WTC11 (cell line): ENCODE measurements at regions not wholly inside any gene's neighbourhood (a gene's known extent, or its start where the extent isn't known, plus 50 kb on each side); places are given as distances from the start of the nearest gene placed in this dataset.

Source experiments
- ATAC-seq: fragments of 200-7000 bp; cut with Tn5 transposase; 2 replicates; pipeline ENCODE4 v1.10.0; 2021; ENCODE audit warnings: mild to moderate bottlenecking, moderate library complexity
- CTCF ChIA-PET: fragments of 300-600 bp; sonication (Branson Sonifier 250); formaldehyde crosslinking; loops from one replicate; lab custom pipeline; 2021; ENCODE audit warnings: antibody characterized with exemption; lab: Charles Lee
- POLR2A ChIA-PET: fragments of 350-600 bp; sonication (Branson Sonifier 250); formaldehyde crosslinking; loops from one replicate; lab custom pipeline; 2021; ENCODE audit warnings: antibody characterized with exemption; lab: Charles Lee
- DNase-seq: peaks from one replicate; pipeline ENCODE4 v3.0.0; 2021; ENCODE audit warnings: low spot score
- H3K27ac Mint-ChIP-seq: 2 replicates; pipeline ENCODE4 v1.8.0; 2021; ENCODE audit warnings: mixed read lengths
- H3K27me3 Mint-ChIP-seq: 2 replicates; pipeline ENCODE4 v1.8.0; 2021; ENCODE audit warnings: low read depth, mild to moderate bottlenecking, moderate library complexity, mixed read lengths
- H3K36me3 Mint-ChIP-seq: 2 replicates; pipeline ENCODE4 v1.8.0; 2021; ENCODE audit warnings: mixed read lengths
- H3K4me1 Mint-ChIP-seq: 2 replicates; pipeline ENCODE4 v1.8.0; 2022; ENCODE audit warnings: mixed read lengths
- H3K4me3 Mint-ChIP-seq: 2 replicates; pipeline ENCODE4 v1.8.0; 2021; ENCODE audit warnings: mild to moderate bottlenecking, moderate library complexity, mixed read lengths
- H3K9me3 Mint-ChIP-seq: 2 replicates; pipeline ENCODE4 v1.8.0; 2021; ENCODE audit warnings: mixed read lengths
- CBFB ChIP-seq: sonication (generic); formaldehyde crosslinking; IDR thresholded peaks from 2 replicates; pipeline ENCODE4 v1.8.1; 2022; ENCODE audit warnings: mild to moderate bottlenecking, low read depth, missing genetic modification reagents
- ESRRA ChIP-seq: sonication (generic); formaldehyde crosslinking; IDR thresholded peaks from 2 replicates; pipeline ENCODE4 v1.8.1; 2022; ENCODE audit warnings: mild to moderate bottlenecking, missing genetic modification reagents, borderline replicate concordance
- FOXP1 ChIP-seq: sonication (generic); formaldehyde crosslinking; IDR thresholded peaks from 2 replicates; pipeline ENCODE4 v1.8.0; 2022; ENCODE audit warnings: missing genetic modification reagents, mild to moderate bottlenecking, moderate library complexity, borderline replicate concordance
- HMGA2 ChIP-seq: fragments of 250-450 bp; sonication (Bioruptor Pico); IDR thresholded peaks from 2 replicates; pipeline ENCODE4 v1.4.0; 2021; ENCODE audit warnings: mild to moderate bottlenecking, moderate library complexity
- IRF2 ChIP-seq: sonication (generic); formaldehyde crosslinking; IDR thresholded peaks from 2 replicates; pipeline ENCODE4 v1.8.0; 2022; ENCODE audit warnings: low read depth, missing genetic modification reagents, borderline replicate concordance
- MLX ChIP-seq: sonication (generic); formaldehyde crosslinking; IDR thresholded peaks from 2 replicates; pipeline ENCODE4 v1.8.1; 2023; ENCODE audit warnings: mild to moderate bottlenecking, missing genetic modification reagents, moderate library complexity
- NR2C2 ChIP-seq: sonication (generic); formaldehyde crosslinking; IDR thresholded peaks from 2 replicates; pipeline ENCODE4 v1.8.0; 2022; ENCODE audit warnings: mild to moderate bottlenecking, missing genetic modification reagents
- PRDM15 ChIP-seq: sonication (generic); formaldehyde crosslinking; IDR thresholded peaks from 2 replicates; pipeline ENCODE4 v1.8.0; 2022; ENCODE audit warnings: missing genetic modification reagents
- SMAD3 ChIP-seq: sonication (generic); formaldehyde crosslinking; IDR thresholded peaks from 2 replicates; pipeline ENCODE4 v1.8.0; 2022; ENCODE audit warnings: missing genetic modification reagents, mild to moderate bottlenecking, borderline replicate concordance
- TCF7 ChIP-seq: sonication (generic); formaldehyde crosslinking; IDR thresholded peaks from 2 replicates; pipeline ENCODE4 v1.8.0; 2022; ENCODE audit warnings: mild to moderate bottlenecking, low read depth, missing genetic modification reagents, moderate library complexity
- TEAD1 ChIP-seq: sonication (generic); formaldehyde crosslinking; IDR thresholded peaks from 2 replicates; pipeline ENCODE4 v1.8.0; 2022; ENCODE audit warnings: mild to moderate bottlenecking, missing genetic modification reagents
- TP53 ChIP-seq: sonication (generic); formaldehyde crosslinking; IDR thresholded peaks from 2 replicates; pipeline ENCODE4 v1.8.1; 2023; ENCODE audit warnings: mild to moderate bottlenecking, missing genetic modification reagents
- USF1 ChIP-seq: sonication (generic); formaldehyde crosslinking; IDR thresholded peaks from 2 replicates; pipeline ENCODE4 v1.8.0; 2022; ENCODE audit warnings: mild to moderate bottlenecking, missing genetic modification reagents
- ZBTB21 ChIP-seq: sonication (generic); formaldehyde crosslinking; IDR thresholded peaks from 2 replicates; pipeline ENCODE4 v1.8.1; 2023; ENCODE audit warnings: mild to moderate bottlenecking, missing genetic modification reagents, borderline replicate concordance
- ZNF425 ChIP-seq: fragments of 250-450 bp; sonication (Bioruptor Pico); conservative IDR thresholded peaks from 2 replicates; pipeline ENCODE4 v1.9.0; 2021; ENCODE audit warnings: mild to moderate bottlenecking
- ZNF671 ChIP-seq: fragments of 250-450 bp; sonication (Bioruptor Pico); IDR thresholded peaks from 2 replicates; pipeline ENCODE4 v1.8.0; 2021; ENCODE audit warnings: mild to moderate bottlenecking
- TF ChIP-seq, protein P1 (sequence below): sonication (generic); formaldehyde crosslinking; IDR thresholded peaks from 2 replicates; pipeline ENCODE4 v1.8.1; 2023; ENCODE audit warnings: mild to moderate bottlenecking, missing genetic modification reagents
- TF ChIP-seq, protein P2 (sequence below): sonication (generic); formaldehyde crosslinking; conservative IDR thresholded peaks from 2 replicates; pipeline ENCODE4 v1.8.1; 2022; ENCODE audit warnings: mild to moderate bottlenecking, missing genetic modification reagents
- TF ChIP-seq, protein P3 (sequence below): sonication (generic); formaldehyde crosslinking; IDR thresholded peaks from 2 replicates; pipeline ENCODE4 v1.8.1; 2022; ENCODE audit warnings: missing genetic modification reagents, borderline replicate concordance
- TF ChIP-seq, protein P4 (sequence below): sonication (generic); formaldehyde crosslinking; IDR thresholded peaks from 2 replicates; pipeline ENCODE4 v1.8.1; 2023; ENCODE audit warnings: mild to moderate bottlenecking, moderate library complexity, missing genetic modification reagents

DNA sequence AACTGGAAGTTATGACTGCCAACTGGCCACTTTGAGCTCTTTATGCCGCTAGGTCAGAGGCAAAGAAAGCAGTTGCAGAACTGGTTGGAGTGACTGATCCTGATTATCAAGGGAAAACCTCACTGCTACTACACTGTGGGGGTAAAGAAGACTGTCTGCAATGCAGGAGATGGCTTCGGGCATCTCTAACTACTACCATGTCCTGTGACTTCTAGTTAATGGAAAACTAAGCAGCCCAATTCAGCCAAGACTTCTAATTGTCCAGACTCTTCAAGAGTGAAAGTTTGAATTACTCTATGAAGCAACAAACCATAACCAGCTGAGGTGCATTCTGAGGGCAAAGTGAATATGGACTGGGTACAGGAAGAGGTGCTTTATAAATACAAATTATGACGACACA, 773.6 kb upstream of the SLC35B3 start:
- no peak overlapping the region for H3K27ac Mint-ChIP-seq
- DNase-seq = no peak
- no peaks in the 10 kb centered on the region for H3K4me1 Mint-ChIP-seq
- TF ChIP-seq, protein P1, sequence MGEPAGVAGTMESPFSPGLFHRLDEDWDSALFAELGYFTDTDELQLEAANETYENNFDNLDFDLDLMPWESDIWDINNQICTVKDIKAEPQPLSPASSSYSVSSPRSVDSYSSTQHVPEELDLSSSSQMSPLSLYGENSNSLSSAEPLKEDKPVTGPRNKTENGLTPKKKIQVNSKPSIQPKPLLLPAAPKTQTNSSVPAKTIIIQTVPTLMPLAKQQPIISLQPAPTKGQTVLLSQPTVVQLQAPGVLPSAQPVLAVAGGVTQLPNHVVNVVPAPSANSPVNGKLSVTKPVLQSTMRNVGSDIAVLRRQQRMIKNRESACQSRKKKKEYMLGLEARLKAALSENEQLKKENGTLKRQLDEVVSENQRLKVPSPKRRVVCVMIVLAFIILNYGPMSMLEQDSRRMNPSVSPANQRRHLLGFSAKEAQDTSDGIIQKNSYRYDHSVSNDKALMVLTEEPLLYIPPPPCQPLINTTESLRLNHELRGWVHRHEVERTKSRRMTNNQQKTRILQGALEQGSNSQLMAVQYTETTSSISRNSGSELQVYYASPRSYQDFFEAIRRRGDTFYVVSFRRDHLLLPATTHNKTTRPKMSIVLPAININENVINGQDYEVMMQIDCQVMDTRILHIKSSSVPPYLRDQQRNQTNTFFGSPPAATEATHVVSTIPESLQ (CRISPR knock-in tag) = no peak
- no peak for TF ChIP-seq IRF2
- TF ChIP-seq, protein P2, sequence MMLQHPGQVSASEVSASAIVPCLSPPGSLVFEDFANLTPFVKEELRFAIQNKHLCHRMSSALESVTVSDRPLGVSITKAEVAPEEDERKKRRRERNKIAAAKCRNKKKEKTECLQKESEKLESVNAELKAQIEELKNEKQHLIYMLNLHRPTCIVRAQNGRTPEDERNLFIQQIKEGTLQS (CRISPR knock-in tag) = no peak
- no peak for TF ChIP-seq USF1 (CRISPR knock-in tag)
- TF ChIP-seq ZBTB21 (CRISPR knock-in tag) = no peak
- TF ChIP-seq, protein P3, sequence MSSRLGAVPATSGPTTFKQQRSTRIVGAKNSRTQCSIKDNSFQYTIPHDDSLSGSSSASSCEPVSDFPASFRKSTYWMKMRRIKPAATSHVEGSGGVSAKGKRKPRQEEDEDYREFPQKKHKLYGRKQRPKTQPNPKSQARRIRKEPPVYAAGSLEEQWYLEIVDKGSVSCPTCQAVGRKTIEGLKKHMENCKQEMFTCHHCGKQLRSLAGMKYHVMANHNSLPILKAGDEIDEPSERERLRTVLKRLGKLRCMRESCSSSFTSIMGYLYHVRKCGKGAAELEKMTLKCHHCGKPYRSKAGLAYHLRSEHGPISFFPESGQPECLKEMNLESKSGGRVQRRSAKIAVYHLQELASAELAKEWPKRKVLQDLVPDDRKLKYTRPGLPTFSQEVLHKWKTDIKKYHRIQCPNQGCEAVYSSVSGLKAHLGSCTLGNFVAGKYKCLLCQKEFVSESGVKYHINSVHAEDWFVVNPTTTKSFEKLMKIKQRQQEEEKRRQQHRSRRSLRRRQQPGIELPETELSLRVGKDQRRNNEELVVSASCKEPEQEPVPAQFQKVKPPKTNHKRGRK (CRISPR knock-in tag) = no peak
- TF ChIP-seq ZNF671 (CRISPR knock-in tag) = no peak
- TF ChIP-seq, all 79 proteins: peak for 0
- CTCF ChIA-PET = no interaction called here
- Mint-ChIP-seq H3K36me3 (no peaks in the 10 kb centered on the region), H3K27me3 (no peaks in the 10 kb centered on the region), H3K9me3 (peaks cover 11% of the 10 kb centered on the region), H3K4me3 (no peak overlapping the region)
- POLR2A ChIA-PET = no interaction called here
- no peak for ATAC-seq

GRCh38 chr6:9205645-9206044, 770.3 kb upstream of the SLC35B3 start:
- Mint-ChIP-seq H3K4me1 (peaks cover 7% of the 10 kb centered on the region), H3K9me3 (peaks cover 11% of the 10 kb centered on the region), H3K4me3 (no peak overlapping the region), H3K36me3 (no peaks in the 10 kb centered on the region), H3K27me3 (no peaks in the 10 kb centered on the region), H3K27ac (no peak overlapping the region)
- TF ChIP-seq ESRRA (CRISPR knock-in tag) = no peak
- no peak for TF ChIP-seq CBFB (CRISPR knock-in tag)
- TF ChIP-seq, protein P4, sequence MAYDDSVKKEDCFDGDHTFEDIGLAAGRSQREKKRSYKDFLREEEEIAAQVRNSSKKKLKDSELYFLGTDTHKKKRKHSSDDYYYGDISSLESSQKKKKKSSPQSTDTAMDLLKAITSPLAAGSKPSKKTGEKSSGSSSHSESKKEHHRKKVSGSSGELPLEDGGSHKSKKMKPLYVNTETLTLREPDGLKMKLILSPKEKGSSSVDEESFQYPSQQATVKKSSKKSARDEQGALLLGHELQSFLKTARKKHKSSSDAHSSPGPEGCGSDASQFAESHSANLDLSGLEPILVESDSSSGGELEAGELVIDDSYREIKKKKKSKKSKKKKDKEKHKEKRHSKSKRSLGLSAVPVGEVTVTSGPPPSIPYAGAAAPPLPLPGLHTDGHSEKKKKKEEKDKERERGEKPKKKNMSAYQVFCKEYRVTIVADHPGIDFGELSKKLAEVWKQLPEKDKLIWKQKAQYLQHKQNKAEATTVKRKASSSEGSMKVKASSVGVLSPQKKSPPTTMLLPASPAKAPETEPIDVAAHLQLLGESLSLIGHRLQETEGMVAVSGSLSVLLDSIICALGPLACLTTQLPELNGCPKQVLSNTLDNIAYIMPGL (CRISPR knock-in tag) = no peak
- no peak for TF ChIP-seq NR2C2 (CRISPR knock-in tag)
- no peak for TF ChIP-seq TCF7 (CRISPR knock-in tag)
- no peak for TF ChIP-seq SMAD3 (CRISPR knock-in tag)
- no peak for TF ChIP-seq MLX (CRISPR knock-in tag)
- TF ChIP-seq TEAD1 (CRISPR knock-in tag) = no peak
- no peak for TF ChIP-seq PRDM15 (CRISPR knock-in tag)
- TF ChIP-seq FOXP1 (CRISPR knock-in tag) = no peak
- no peak for TF ChIP-seq TP53
- no peak for TF ChIP-seq HMGA2 (CRISPR knock-in tag)
- no peak for TF ChIP-seq ZNF425 (CRISPR knock-in tag)
- no peak for DNase-seq
- CTCF ChIA-PET = no interaction called here
- POLR2A ChIA-PET = no interaction called here
- no peak for ATAC-seq
